ENCODE measurements at regions not wholly inside any gene's neighbourhood (a gene's known extent, or its start where the extent isn't known, plus 50 kb on each side); places are given as distances from the start of the nearest gene placed in this dataset.

- ChIA-PET POLR2A (interaction anchor here (0.6 kb wide), 1 partner anchor 22 kb away, joined by 3 read pairs; no protein-coding TSS in a partner anchor), CTCF (no interaction called here)
- no peak overlapping the region for H3K27ac ChIP-seq (ENCODE audit: extremely low read depth, low read depth, low read length)
- no peaks in the 10 kb centered on the region for H3K36me3 ChIP-seq (ENCODE audit: control insufficient read depth in 2 of 2, insufficient read depth in 1 of 2, low read length in 2 of 2)
- TF ChIP-seq ZNF707 (tag by site-specific recombination; IDR thresholded peaks at IDR 0.05) (no peak), MZF1 (tag by site-specific recombination; IDR thresholded peaks at IDR 0.05; ENCODE audit: borderline replicate concordance) (no peak), ZNF654 (tag by site-specific recombination; IDR thresholded peaks at IDR 0.05; ENCODE audit: low read depth) (no peak), ZNF426 (tag by site-specific recombination; IDR thresholded peaks at IDR 0.05) (no peak), KLF9 (tag by site-specific recombination; IDR thresholded peaks at IDR 0.05; ENCODE audit: low read depth) (no peak), MYNN (tag by site-specific recombination; IDR thresholded peaks at IDR 0.05; ENCODE audit: borderline replicate concordance) (no peak), ZNF530 (tag by site-specific recombination; IDR thresholded peaks at IDR 0.05; ENCODE audit: low read depth) (no peak), ZNF488 (tag by site-specific recombination; IDR thresholded peaks at IDR 0.05) (no peak), ZNF555 (tag by site-specific recombination; conservative IDR thresholded peaks at IDR 0.05) (no peak), ZNF513 (tag by site-specific recombination; IDR thresholded peaks at IDR 0.05) (no peak)
- TF ChIP-seq, protein P1, sequence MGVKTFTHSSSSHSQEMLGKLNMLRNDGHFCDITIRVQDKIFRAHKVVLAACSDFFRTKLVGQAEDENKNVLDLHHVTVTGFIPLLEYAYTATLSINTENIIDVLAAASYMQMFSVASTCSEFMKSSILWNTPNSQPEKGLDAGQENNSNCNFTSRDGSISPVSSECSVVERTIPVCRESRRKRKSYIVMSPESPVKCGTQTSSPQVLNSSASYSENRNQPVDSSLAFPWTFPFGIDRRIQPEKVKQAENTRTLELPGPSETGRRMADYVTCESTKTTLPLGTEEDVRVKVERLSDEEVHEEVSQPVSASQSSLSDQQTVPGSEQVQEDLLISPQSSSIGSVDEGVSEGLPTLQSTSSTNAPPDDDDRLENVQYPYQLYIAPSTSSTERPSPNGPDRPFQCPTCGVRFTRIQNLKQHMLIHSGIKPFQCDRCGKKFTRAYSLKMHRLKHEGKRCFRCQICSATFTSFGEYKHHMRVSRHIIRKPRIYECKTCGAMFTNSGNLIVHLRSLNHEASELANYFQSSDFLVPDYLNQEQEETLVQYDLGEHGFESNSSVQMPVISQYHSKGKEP (tag by site-specific recombination; IDR thresholded peaks at IDR 0.05): no peak
- no peak overlapping the region for H3K4me3 ChIP-seq (ENCODE audit: low read depth, low read length)
- H3K9me3 ChIP-seq (ENCODE audit: control insufficient read depth, insufficient read depth, low read depth, low read length): no peaks in the 10 kb centered on the region
- no peaks in the 10 kb centered on the region for H3K4me1 ChIP-seq (ENCODE audit: control insufficient read depth, insufficient read depth, low read length)
These were observed 674.3 kb upstream of the AMOT start for GRCh38 chrX:113514906-113515305.

GRCh38 chrX:113512700-113513395 lies 672.2 kb upstream of the AMOT start:
- Histone ChIP-seq H3K4me3 (ENCODE audit: low read depth, low read length) (no peak overlapping the region), H3K27ac (ENCODE audit: extremely low read depth, low read depth, low read length) (no peak overlapping the region), H3K4me1 (ENCODE audit: control insufficient read depth, insufficient read depth, low read length) (no peaks in the 10 kb centered on the region), H3K9me3 (ENCODE audit: control insufficient read depth, insufficient read depth, low read depth, low read length) (no peaks in the 10 kb centered on the region), H3K36me3 (ENCODE audit: control insufficient read depth in 2 of 2, insufficient read depth in 1 of 2, low read length in 2 of 2) (no peaks in the 10 kb centered on the region)
- TF ChIP-seq REPIN1 (tag by site-specific recombination; IDR thresholded peaks at IDR 0.05; ENCODE audit: low read depth) (no peak), YY2 (tag by site-specific recombination; IDR thresholded peaks at IDR 0.05) (no peak), PRDM2 (tag by site-specific recombination; IDR thresholded peaks at IDR 0.05; ENCODE audit: borderline replicate concordance) (no peak), ZNF621 (tag by site-specific recombination; IDR thresholded peaks at IDR 0.05) (no peak), ZNF221 (tag by site-specific recombination; IDR thresholded peaks at IDR 0.05; ENCODE audit: borderline replicate concordance) (no peak), ZNF2 (tag by site-specific recombination; IDR thresholded peaks at IDR 0.05) (no peak), HOXA7 (CRISPR knock-in tag; IDR thresholded peaks at IDR 0.05; ENCODE audit: borderline replicate concordance) (no peak), ZNF610 (tag by site-specific recombination; IDR thresholded peaks at IDR 0.05; ENCODE audit: borderline replicate concordance) (no peak), PRDM6 (tag by site-specific recombination; IDR thresholded peaks at IDR 0.05) (no peak)
- CTCF ChIA-PET: interaction anchor here (0.6 kb wide), 1 partner anchor 1177 kb away, joined by 3 read pairs; no protein-coding TSS in a partner anchor
- POLR2A ChIA-PET: no interaction called here

All from HEK293 (cell line).